Ishikawa (cell line): ENCODE measurements at regions not wholly inside any gene's neighbourhood (a gene's known extent, or its start where the extent isn't known, plus 50 kb on each side); places are given as distances from the start of the nearest gene placed in this dataset.

Source experiments
- CREB1 ChIP-seq: IDR thresholded peaks from 2 replicates; pipeline ENCODE4 v1.6.1; 2012; ENCODE audit warnings: low read depth
- RAD21 ChIP-seq: IDR thresholded peaks from 2 replicates; pipeline ENCODE4 v1.6.1; 2012; ENCODE audit warnings: low read depth
- TAF1 ChIP-seq: IDR thresholded peaks from 2 replicates; pipeline ENCODE4 v1.6.1; 2012; ENCODE audit warnings: low read depth, mild to moderate bottlenecking
- TEAD4 ChIP-seq: IDR thresholded peaks from 2 replicates; pipeline ENCODE4 v1.6.1; 2012
- YY1 ChIP-seq: IDR thresholded peaks from 2 replicates; pipeline ENCODE4 v1.6.1; 2012; ENCODE audit warnings: low read depth
- TF ChIP-seq, protein P1 (sequence below): IDR thresholded peaks from 2 replicates; pipeline ENCODE4 v1.6.1; 2012

DNA sequence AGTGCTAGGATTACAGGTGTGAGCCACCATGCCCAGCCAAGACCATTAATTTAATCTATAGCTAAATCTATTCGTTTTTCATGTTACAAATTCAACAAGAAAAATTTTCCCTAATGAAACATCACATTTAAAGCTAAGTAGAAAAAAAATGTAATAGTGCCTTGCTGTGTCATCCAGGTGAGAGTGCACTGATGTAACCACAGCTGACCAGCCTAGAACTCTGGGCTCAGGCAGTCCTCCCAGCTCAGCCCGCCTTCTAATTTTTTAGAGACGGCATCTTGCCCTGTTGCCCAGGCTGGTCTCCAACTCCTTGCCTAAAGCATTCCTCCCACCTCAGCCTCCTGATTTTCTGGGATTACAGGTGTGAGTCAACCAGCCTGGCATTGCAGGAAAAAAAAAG is 109.0 kb downstream of the PPIAL4G start:
- TF ChIP-seq, protein P1, sequence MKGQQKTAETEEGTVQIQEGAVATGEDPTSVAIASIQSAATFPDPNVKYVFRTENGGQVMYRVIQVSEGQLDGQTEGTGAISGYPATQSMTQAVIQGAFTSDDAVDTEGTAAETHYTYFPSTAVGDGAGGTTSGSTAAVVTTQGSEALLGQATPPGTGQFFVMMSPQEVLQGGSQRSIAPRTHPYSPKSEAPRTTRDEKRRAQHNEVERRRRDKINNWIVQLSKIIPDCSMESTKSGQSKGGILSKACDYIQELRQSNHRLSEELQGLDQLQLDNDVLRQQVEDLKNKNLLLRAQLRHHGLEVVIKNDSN, result no peak
- TF ChIP-seq RAD21, result no peak
- no peak for TF ChIP-seq CREB1
- TF ChIP-seq TEAD4, result no peak
- TF ChIP-seq YY1, result no peak
- TF ChIP-seq TAF1, result no peak
